B cell (primary cell): ENCODE measurements at regions not wholly inside any gene's neighbourhood (a gene's known extent, or its start where the extent isn't known, plus 50 kb on each side); places are given as distances from the start of the nearest gene placed in this dataset.

Experiments used
- ATAC-seq: fragments of 200-7000 bp; cut with Tn5 transposase; one replicate; pipeline ENCODE4 v1.10.0; 2021; ENCODE audit warnings: low read depth, mild to moderate bottlenecking, moderate number of reproducible peaks, moderate library complexity
- CTCF ChIA-PET: fragments of 350-600 bp; sonication (Branson Sonifier 250); formaldehyde crosslinking; loops from one replicate; lab custom pipeline; 2021; ENCODE audit warnings: antibody characterized with exemption, inconsistent platforms; lab: Charles Lee
- POLR2A ChIA-PET: fragments of 350-600 bp; sonication (Branson Sonifier 250); formaldehyde crosslinking; loops from one replicate; lab custom pipeline; 2021; ENCODE audit warnings: antibody characterized with exemption; lab: Charles Lee
- DNase-seq: peaks from one replicate; pipeline ENCODE4 v3.0.0; 2013
- H2AFZ ChIP-seq: 2 replicates; pipeline ENCODE4 v1.6.1; 2012; ENCODE audit warnings: mild to moderate bottlenecking, low read depth, low read length; ENCODE audit not compliant: insufficient read depth, poor library complexity, severe bottlenecking
- H3K27ac ChIP-seq, 2 donors: 1 replicate in 1 of 2; 2 replicates in 1 of 2; pipeline ENCODE4 v1.5.1; 2012 to 2013; ENCODE audit warnings: low read length in 2 of 2, mild to moderate bottlenecking in 2 of 2, moderate library complexity in 1 of 2
- H3K27me3 ChIP-seq, 4 experiments: fragments of 200-600 bp in 1 of 4; sonication (generic) in 1 of 4; replicated peaks in 1 of 4; 1 replicate in 2 of 4; 2 replicates in 2 of 4; pipeline versions ENCODE4 v1.6.1 to v1.7.0; 2013 to 2016; ENCODE audit warnings: low read length in 3 of 4, mild to moderate bottlenecking in 2 of 4, mixed read lengths in 1 of 4, moderate library complexity in 1 of 4; ENCODE audit not compliant: insufficient read depth in 4 of 4, control insufficient read depth in 3 of 4; ENCODE audit errors: control extremely low read depth in 1 of 4
- H3K36me3 ChIP-seq, 2 experiments: replicated peaks in 1 of 2; 1 replicate in 1 of 2; 2 replicates in 1 of 2; pipeline versions ENCODE4 v1.6.1 to v1.7.1; 2013; ENCODE audit warnings: low read length in 1 of 2; ENCODE audit not compliant: insufficient read depth in 2 of 2, control insufficient read depth in 1 of 2; ENCODE audit errors: control extremely low read depth in 1 of 2, extremely low read depth in 1 of 2
- H3K4me1 ChIP-seq, 2 donors: fragments of 200-600 bp in 1 of 2; sonication (generic) in 1 of 2; 1 replicate in 1 of 2; 2 replicates in 1 of 2; pipeline versions ENCODE4 v1.5.1 to v1.6.1; 2013 to 2017; ENCODE audit warnings: low read length in 2 of 2; ENCODE audit not compliant: control insufficient read depth in 2 of 2, insufficient read depth in 2 of 2
- H3K4me2 ChIP-seq: replicated peaks from 2 replicates; pipeline ENCODE3; 2012; ENCODE audit warnings: mild to moderate bottlenecking, low read depth, low read length; ENCODE audit not compliant: poor library complexity, severe bottlenecking
- H3K4me3 ChIP-seq, 5 experiments: fragments of 200-600 bp in 1 of 5; sonication (generic) in 1 of 5; 1 replicate in 3 of 5; 2 replicates in 2 of 5; pipeline versions ENCODE4 v1.5.1 to v1.7.0; 2011 to 2016; ENCODE audit warnings: low read length in 4 of 5, mild to moderate bottlenecking in 4 of 5, low read depth in 2 of 5, control low read depth in 1 of 5, moderate library complexity in 1 of 5; ENCODE audit not compliant: insufficient read depth in 1 of 5; ENCODE audit errors: control extremely low read depth in 1 of 5, extremely low read depth in 1 of 5
- H3K79me2 ChIP-seq: fragments of 200-600 bp; sonication (generic); one replicate; pipeline ENCODE4 v1.6.0; 2016; ENCODE audit warnings: low read length; ENCODE audit not compliant: control insufficient read depth, insufficient read depth
- H3K9ac ChIP-seq: fragments of 200-600 bp; sonication (generic); 2 replicates; pipeline ENCODE4 v1.6.1; 2017; ENCODE audit warnings: mild to moderate bottlenecking, low read length, moderate library complexity
- H3K9me3 ChIP-seq, 3 donors: one replicate each; pipeline versions ENCODE4 v1.6.1 to v1.7.1; 2013; ENCODE audit warnings: low read length in 2 of 3; ENCODE audit not compliant: control insufficient read depth in 2 of 3, insufficient read depth in 1 of 3; ENCODE audit errors: control extremely low read depth in 1 of 3
- H4K20me1 ChIP-seq: 2 replicates; pipeline ENCODE4 v1.6.0; 2012; ENCODE audit warnings: mild to moderate bottlenecking, low read length; ENCODE audit not compliant: insufficient read depth, control insufficient read depth, poor library complexity, severe bottlenecking
- H3K27ac Mint-ChIP-seq: one replicate; pipeline ENCODE4 v1.8.0; 2021; ENCODE audit warnings: mixed read lengths
- H3K27me3 Mint-ChIP-seq: one replicate; pipeline ENCODE4 v1.8.0; 2021; ENCODE audit warnings: mixed read lengths
- H3K4me1 Mint-ChIP-seq: one replicate; pipeline ENCODE4 v1.8.0; 2021; ENCODE audit warnings: mixed read lengths
- H3K4me3 Mint-ChIP-seq: one replicate; pipeline ENCODE4 v1.8.0; 2021; ENCODE audit warnings: mixed read lengths
- H3K9me3 Mint-ChIP-seq: one replicate; pipeline ENCODE4 v1.8.0; 2022; ENCODE audit warnings: mixed read lengths; ENCODE audit not compliant: insufficient read depth
- CTCF ChIP-seq: fragments of 200-600 bp; IDR thresholded peaks from one replicate; pipeline ENCODE4 v1.8.0; 2022; ENCODE audit warnings: antibody characterized with exemption, mild to moderate bottlenecking
- EZH2 ChIP-seq: IDR thresholded peaks from 2 replicates; pipeline ENCODE4 v1.6.1; 2012; ENCODE audit warnings: borderline replicate concordance, low read depth, mild to moderate bottlenecking, moderate library complexity, low read length; ENCODE audit not compliant: insufficient read depth, poor library complexity, severe bottlenecking
- WGBS: methylation state at CpG from one replicate; pipeline ENCODE4 v1.1.5; 2013; ENCODE audit warnings: missing lambda C conversion rate; ENCODE audit not compliant: insufficient coverage; 5-methylcytosine and 5-hydroxymethylcytosine counted together
- intact Hi-C: fragments of 100-400 bp; cut with micrococcal nuclease; formaldehyde crosslinking; loops from one replicate; pipeline ENCODE4 v1.10.0; 2022

- POLR2A ChIA-PET, result no interaction called here
- H3K27me3 Mint-ChIP-seq, result no peaks in the 10 kb centered on the region
- no peaks in the 10 kb centered on the region for H3K79me2 ChIP-seq
- H3K4me1 Mint-ChIP-seq, result no peaks in the 10 kb centered on the region
- H3K36me3 ChIP-seq, result no peaks in the 10 kb centered on the region
- H3K27me3 ChIP-seq, result no peaks in the 10 kb centered on the region
- ATAC-seq (no peak), DNase-seq (no peak)
- no peak overlapping the region for H3K27ac Mint-ChIP-seq
- WGBS, result no CpG with 5 or more reads among the region's 1 CpG
- no peak overlapping the region for H3K4me3 ChIP-seq
- H3K4me3 Mint-ChIP-seq, result no peak overlapping the region
- H3K4me1 ChIP-seq, result no peaks in the 10 kb centered on the region
- intact Hi-C loops, result no loop called here
- H3K9me3 ChIP-seq, result peaks cover 0 to 7% (median 3%) of the 10 kb centered on the region in 3 donors
- H4K20me1 ChIP-seq, result no peaks in the 10 kb centered on the region
- H3K9me3 Mint-ChIP-seq, result peaks cover 6% of the 10 kb centered on the region
- CTCF ChIA-PET, result no interaction called here
- no peak overlapping the region for H2AFZ ChIP-seq
- no peak overlapping the region for H3K27ac ChIP-seq
- no peak overlapping the region for H3K9ac ChIP-seq
- TF ChIP-seq CTCF (no peak), EZH2 (no peak)
- no peak overlapping the region for H3K4me2 ChIP-seq
These were observed 1037.0 kb upstream of the CDH18 start for GRCh38 chr5:21024966-21025365.

GRCh38 chr5:21013237-21013636 is 1025.2 kb upstream of the CDH18 start:
- Histone ChIP-seq H3K9me3 (no peaks in the 10 kb centered on the region), H3K4me3 (no peak overlapping the region), H3K4me1 (peaks cover 8 to 9% of the 10 kb centered on the region in 2 donors), H3K4me2 (peak overlapping the region; percentile 36), H3K9ac (no peak overlapping the region), H3K79me2 (no peaks in the 10 kb centered on the region), H3K27me3 (no peaks in the 10 kb centered on the region), H3K27ac (no peak overlapping the region), H2AFZ (peak overlapping the region; percentile 13), H3K36me3 (no peaks in the 10 kb centered on the region), H4K20me1 (no peaks in the 10 kb centered on the region)
- WGBS, result no CpG with 5 or more reads among the region's 2 CpGs
- Mint-ChIP-seq H3K4me3 (peak overlapping the region; percentile 41), H3K9me3 (no peaks in the 10 kb centered on the region), H3K27me3 (no peaks in the 10 kb centered on the region), H3K4me1 (peaks cover 15% of the 10 kb centered on the region), H3K27ac (no peak overlapping the region)
- ChIA-PET POLR2A (no interaction called here), CTCF (interaction anchor here (1.3 kb wide), 1 partner anchor 41 kb away, joined by 4 read pairs; no protein-coding TSS in a partner anchor)
- DNase-seq, result no peak
- TF ChIP-seq EZH2, result no peak
- no peak for TF ChIP-seq CTCF
- ATAC-seq, result no peak
- intact Hi-C loops, result no loop called here
